AG10803 (cell line): ENCODE measurements at regions not wholly inside any gene's neighbourhood (a gene's known extent, or its start where the extent isn't known, plus 50 kb on each side); places are given as distances from the start of the nearest gene placed in this dataset.

ENCODE experiments used
- DNase-seq: peaks from one replicate; pipeline ENCODE4 v3.0.0; 2010; ENCODE audit warnings: low read depth
- H3K4me3 ChIP-seq: 2 replicates; pipeline ENCODE4 v1.5.1; 2011; ENCODE audit warnings: mild to moderate bottlenecking, low read length, control low read depth
- CTCF ChIP-seq: conservative IDR thresholded peaks from 2 replicates; pipeline ENCODE4 v1.5.1; 2011; ENCODE audit warnings: mild to moderate bottlenecking, low read length, control low read depth, inconsistent platforms

GRCh38 chr2:105681927-105682326 lies 62.8 kb upstream of the NCK2 start:
- no peak for DNase-seq
- TF ChIP-seq CTCF = no peak
- H3K4me3 ChIP-seq = no peak overlapping the region

DNA sequence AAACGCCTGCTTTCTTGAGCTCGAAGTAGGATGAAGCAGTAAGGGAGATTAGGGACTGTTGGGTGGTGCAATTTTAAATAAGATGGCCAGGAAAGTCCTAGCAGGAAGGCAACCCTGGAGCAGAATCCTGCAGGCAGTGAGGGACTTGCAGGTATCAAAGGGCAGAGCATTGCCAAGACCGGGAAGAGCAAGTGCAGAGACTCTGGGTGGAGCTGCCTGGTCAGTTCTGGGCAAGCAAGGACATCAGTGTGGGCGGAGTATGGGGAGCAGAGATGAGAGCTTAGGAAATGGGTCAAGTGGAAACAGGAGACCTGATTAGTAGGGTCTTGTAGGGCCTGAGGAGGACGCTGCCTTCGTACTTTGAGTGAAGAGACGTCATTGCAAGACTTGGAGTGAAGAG lies 64.4 kb upstream of the NCK2 start:
- no peak for TF ChIP-seq CTCF
- no peak overlapping the region for H3K4me3 ChIP-seq
- DNase-seq = no peak

- no peak for DNase-seq
- no peak overlapping the region for H3K4me3 ChIP-seq
- TF ChIP-seq CTCF = no peak
Measured at GRCh38 chr2:105678346-105678745, 66.4 kb upstream of the NCK2 start.

DNA sequence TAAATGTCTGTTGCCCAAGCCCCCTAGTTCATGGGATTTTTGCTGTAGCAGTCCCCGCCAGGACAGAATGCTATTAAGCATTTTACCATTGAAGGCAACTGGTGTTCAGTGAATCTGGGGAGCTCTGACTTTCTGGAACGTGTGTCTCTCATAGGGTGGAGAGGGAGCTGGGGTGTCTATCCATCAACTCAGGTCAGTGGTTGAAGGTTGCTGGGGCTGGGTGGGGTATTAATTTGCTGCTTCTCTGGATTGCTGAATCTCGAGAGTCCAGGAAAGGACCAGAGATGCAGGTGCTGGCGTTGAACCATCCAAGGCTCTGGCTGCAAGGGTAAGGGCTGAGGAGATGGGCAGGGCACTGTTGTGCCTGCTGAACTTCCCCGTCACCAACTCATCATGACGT lies 66.8 kb upstream of the NCK2 start:
- no peak for TF ChIP-seq CTCF
- no peak overlapping the region for H3K4me3 ChIP-seq
- no peak for DNase-seq

- no peak overlapping the region for H3K4me3 ChIP-seq
- no peak for TF ChIP-seq CTCF
- no peak for DNase-seq
Measured at GRCh38 chr2:105675841-105676240, 68.9 kb upstream of the NCK2 start.

DNA sequence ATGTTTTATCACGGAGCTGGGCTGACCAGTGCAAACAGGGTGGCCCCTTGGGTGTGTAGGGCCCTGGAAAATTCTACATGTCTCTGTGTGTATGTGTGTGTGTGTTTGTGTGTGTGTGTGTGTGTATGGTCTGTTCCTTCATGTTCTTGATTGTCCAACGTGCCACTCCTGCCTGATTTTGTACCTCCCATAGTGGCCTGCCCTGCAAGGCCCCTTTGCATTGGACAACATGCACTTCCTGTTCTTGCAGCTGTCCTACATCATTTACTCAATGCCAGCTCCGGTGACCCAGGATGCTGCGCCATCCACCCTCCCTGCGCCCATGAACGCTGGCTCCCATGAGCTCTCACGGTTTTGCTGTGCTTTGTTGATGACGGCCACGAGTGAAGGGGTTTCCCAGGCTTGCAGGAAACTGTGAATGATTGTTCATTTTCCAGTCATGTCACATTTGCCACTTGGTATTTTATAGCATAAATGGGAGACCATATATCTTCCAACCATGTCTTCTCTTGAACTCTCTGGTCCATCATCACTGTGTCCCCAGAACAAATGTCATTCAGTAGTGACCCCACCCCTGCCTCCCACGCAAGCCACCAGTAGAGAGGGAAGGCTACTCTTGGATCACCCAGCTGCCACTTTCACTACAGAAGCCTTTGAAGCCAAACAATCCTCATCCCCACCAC lies 69.7 kb upstream of the NCK2 start:
- no peak for TF ChIP-seq CTCF
- no peak overlapping the region for H3K4me3 ChIP-seq
- no peak for DNase-seq

GRCh38 chr2:105674401-105674800 lies 70.3 kb upstream of the NCK2 start:
- no peak for TF ChIP-seq CTCF
- DNase-seq = no peak
- H3K4me3 ChIP-seq = no peak overlapping the region
